ENCODE measurements at regions not wholly inside any gene's neighbourhood (a gene's known extent, or its start where the extent isn't known, plus 50 kb on each side); places are given as distances from the start of the nearest gene placed in this dataset.

GRCh38 chr10:131591936-131592335 lies 280.4 kb upstream of the TCERG1L start:
- no peak for TF ChIP-seq GATA2 (IDR thresholded peaks at IDR 0.05; ENCODE audit: low read depth, low read length)
- TF ChIP-seq GATA3 (IDR thresholded peaks at IDR 0.05; ENCODE audit: low read depth, low read length), result no peak

Data from SH-SY5Y (cell line).